ENCODE measurements at regions not wholly inside any gene's neighbourhood (a gene's known extent, or its start where the extent isn't known, plus 50 kb on each side); places are given as distances from the start of the nearest gene placed in this dataset.
"Not testable (repeated sequence)": the region's sequence is repeated elsewhere in the genome, so short reads cannot be mapped to it uniquely, and the experiment has no call there.

DNA sequence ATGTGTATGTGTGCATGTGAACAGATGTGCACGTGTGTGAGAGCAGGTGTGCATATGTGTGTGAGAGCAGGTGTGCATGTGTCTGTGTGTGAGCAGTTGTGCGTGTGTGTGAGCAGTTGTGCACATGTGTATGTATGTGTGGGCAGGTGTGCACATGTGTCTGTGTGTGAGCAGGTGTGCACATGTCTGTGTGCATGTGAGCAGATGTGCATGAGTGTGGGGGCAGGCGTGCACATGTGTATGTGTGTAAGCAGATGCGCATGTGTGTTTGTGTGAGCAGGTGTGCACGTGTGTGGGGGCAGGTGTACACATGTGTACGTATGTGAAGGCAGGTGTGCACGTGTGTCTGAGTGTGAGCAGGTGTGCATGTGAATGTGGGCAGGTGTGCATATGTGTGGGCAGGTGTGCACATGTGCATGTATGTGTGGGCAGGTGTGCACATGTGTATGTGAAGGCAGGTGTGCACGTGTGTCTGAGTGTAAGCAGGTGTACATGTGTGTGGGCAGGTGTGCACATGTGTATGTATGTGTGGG is 66.5 kb upstream of the LRPAP1 start:
- TF ChIP-seq SMC3 (conservative IDR thresholded peaks at IDR 0.05; ENCODE audit: poor library complexity) (no peak), POLR2AphosphoS5 (IDR thresholded peaks at IDR 0.05) (no peak), EZH2 (IDR thresholded peaks at IDR 0.05; ENCODE audit: borderline replicate concordance, insufficient read depth, low read length, poor library complexity, severe bottlenecking) (no peak)
- no peaks in the 10 kb centered on the region for H3F3A ChIP-seq (ENCODE audit: insufficient read depth, low read length, poor library complexity, severe bottlenecking)
- no peaks in the 10 kb centered on the region for H3K9me2 ChIP-seq (ENCODE audit: insufficient read depth, low read length)
- no peak overlapping the region for H3K9ac ChIP-seq (ENCODE audit: low read length)
- no peak overlapping the region for H2AFZ ChIP-seq (ENCODE audit: low read depth, low read length)
- H3K4me2 ChIP-seq (ENCODE audit: low read length), result no peak overlapping the region
- H3K4me3 ChIP-seq (ENCODE audit: low read length), result no peak overlapping the region
- no peaks in the 10 kb centered on the region for H3K27me3 ChIP-seq (ENCODE audit: insufficient read depth, low read depth, low read length)
- H3K36me3 ChIP-seq (ENCODE audit: insufficient read depth, low read length), result no peaks in the 10 kb centered on the region
- H4K20me1 ChIP-seq (ENCODE audit: insufficient read depth), result no peaks in the 10 kb centered on the region
- H3K27ac ChIP-seq (ENCODE audit: low read length), result no peak overlapping the region
- no peaks in the 10 kb centered on the region for H3K9me3 ChIP-seq (ENCODE audit: low read length)
- H3K79me2 ChIP-seq (replicated peaks; ENCODE audit: insufficient read depth, low read length), result no peaks in the 10 kb centered on the region

DNA sequence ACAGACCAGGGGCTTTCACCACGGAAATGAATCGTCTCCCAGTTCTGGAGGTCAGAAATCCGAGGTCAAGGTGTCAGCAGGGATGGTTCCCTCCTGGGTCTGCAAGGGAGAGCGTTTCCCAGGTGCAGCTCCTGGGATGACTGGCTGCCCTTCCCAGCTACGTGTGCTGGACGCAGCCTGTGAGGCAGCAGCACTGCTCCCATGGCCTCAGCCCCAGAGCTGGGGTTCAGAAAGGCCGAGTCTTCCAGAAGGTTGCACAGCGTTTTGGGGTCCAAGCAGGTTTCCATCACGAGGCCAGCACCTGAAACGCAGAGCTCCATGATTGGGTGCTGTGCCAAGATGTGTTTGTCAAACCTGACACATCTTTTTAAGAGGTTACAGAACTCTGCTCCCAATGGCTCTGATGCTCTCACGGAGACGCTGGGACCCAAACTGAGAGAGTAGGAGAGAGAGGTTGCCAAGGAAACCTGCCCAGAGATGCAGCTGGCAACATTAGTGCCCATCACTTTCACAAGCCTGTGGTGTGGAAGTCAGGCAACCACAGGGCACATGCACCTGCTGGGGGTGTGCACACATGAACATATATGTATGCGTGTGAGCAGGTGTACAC is 65.8 kb upstream of the LRPAP1 start:
- not testable (repeated sequence) for H3K9ac ChIP-seq (ENCODE audit: low read length); H3K4me2 ChIP-seq (ENCODE audit: low read length); H3K79me2 ChIP-seq (replicated peaks; ENCODE audit: insufficient read depth, low read length); H3K4me3 ChIP-seq (ENCODE audit: low read length); H3K27ac ChIP-seq (ENCODE audit: low read length); H3F3A ChIP-seq (ENCODE audit: insufficient read depth, low read length, poor library complexity, severe bottlenecking); H4K20me1 ChIP-seq (ENCODE audit: insufficient read depth); H3K9me3 ChIP-seq (ENCODE audit: low read length); H3K36me3 ChIP-seq (ENCODE audit: insufficient read depth, low read length); H2AFZ ChIP-seq (ENCODE audit: low read depth, low read length); H3K9me2 ChIP-seq (ENCODE audit: insufficient read depth, low read length); H3K27me3 ChIP-seq (ENCODE audit: insufficient read depth, low read depth, low read length)

DNA sequence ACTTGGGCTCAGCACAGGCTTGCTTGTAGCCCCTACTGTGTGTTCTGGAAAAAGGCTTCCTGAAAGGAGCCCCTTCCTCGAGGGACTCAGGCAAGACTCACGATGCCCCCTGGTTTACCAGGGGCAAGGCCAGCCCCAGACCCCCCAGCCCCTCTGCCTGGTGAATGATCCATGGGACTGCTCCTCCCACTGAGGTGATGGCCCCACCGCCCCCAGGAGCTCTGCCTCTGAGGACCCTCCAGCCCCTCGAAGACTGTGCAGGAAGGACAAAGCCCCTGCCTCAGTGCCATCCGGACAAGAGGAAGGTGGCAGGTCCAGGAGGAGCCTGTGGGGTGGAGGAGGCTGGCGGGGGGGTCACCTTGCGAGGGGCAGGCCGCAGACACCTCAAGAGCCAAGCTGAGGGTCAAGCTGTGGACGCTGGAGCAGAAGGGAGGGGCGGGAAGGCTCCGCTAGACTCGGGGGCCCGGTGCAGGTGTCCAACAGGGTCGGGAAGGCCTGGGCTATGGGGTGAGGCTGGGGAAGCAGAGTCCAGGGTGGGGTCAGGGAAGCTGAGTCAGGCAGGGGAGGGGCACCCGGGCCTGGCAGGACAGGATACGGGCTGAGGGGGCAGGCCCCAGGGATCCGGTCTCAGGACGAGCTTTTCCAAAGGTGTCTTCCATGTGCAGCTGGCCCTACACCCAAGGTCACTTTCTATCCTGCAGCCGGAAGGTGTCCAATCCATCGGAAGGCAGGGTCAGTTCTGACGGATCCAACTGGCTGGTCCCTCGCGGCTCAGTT is 64.9 kb upstream of the LRPAP1 start:
- not testable (repeated sequence) for H3K9me2 ChIP-seq (ENCODE audit: insufficient read depth, low read length); H3K4me3 ChIP-seq (ENCODE audit: low read length); H3K36me3 ChIP-seq (ENCODE audit: insufficient read depth, low read length); H3K9me3 ChIP-seq (ENCODE audit: low read length); H2AFZ ChIP-seq (ENCODE audit: low read depth, low read length); H3K79me2 ChIP-seq (replicated peaks; ENCODE audit: insufficient read depth, low read length); H4K20me1 ChIP-seq (ENCODE audit: insufficient read depth); H3K27ac ChIP-seq (ENCODE audit: low read length); H3F3A ChIP-seq (ENCODE audit: insufficient read depth, low read length, poor library complexity, severe bottlenecking); H3K27me3 ChIP-seq (ENCODE audit: insufficient read depth, low read depth, low read length); H3K9ac ChIP-seq (ENCODE audit: low read length); H3K4me2 ChIP-seq (ENCODE audit: low read length)

DNA sequence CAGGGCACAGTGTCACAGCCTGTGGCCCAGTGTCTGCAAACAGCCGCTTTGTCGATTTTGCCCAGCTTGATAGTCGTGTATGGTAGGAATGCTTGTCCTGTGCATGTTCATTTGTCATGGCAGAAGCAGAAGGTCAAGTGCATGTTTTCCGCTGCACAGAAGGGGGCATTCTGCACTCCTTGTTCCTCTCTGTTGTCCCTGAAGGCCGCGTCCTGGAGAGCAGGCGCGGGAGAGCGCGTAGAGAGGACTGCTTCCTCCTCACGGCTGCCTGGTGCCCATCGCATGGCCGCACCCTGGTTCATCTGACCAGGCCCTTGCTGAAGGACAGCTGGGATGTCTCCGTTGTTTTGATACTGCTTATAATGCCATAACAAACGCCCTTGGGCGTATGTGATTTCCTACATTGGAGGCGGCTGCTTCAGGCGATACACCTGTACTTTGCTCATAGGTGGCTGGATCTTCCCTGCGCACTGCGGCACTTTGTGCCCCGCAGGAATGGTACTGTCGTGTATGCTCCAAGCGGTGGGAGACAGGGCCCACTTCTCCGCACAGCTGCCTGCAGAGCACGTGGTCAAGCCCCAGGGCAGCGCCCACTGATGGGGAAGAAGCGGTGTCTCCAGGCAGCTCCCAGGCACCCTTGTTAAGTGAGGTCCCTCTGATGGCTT is 63.5 kb upstream of the LRPAP1 start:
- H3K9ac ChIP-seq (ENCODE audit: low read length); H3K27ac ChIP-seq (ENCODE audit: low read length); H2AFZ ChIP-seq (ENCODE audit: low read depth, low read length); H3K4me3 ChIP-seq (ENCODE audit: low read length); H3K36me3 ChIP-seq (ENCODE audit: insufficient read depth, low read length); H3K79me2 ChIP-seq (replicated peaks; ENCODE audit: insufficient read depth, low read length); H3K27me3 ChIP-seq (ENCODE audit: insufficient read depth, low read depth, low read length); H3K4me2 ChIP-seq (ENCODE audit: low read length); H3K9me2 ChIP-seq (ENCODE audit: insufficient read depth, low read length); H4K20me1 ChIP-seq (ENCODE audit: insufficient read depth); H3F3A ChIP-seq (ENCODE audit: insufficient read depth, low read length, poor library complexity, severe bottlenecking); H3K9me3 ChIP-seq (ENCODE audit: low read length): not testable (repeated sequence)

DNA sequence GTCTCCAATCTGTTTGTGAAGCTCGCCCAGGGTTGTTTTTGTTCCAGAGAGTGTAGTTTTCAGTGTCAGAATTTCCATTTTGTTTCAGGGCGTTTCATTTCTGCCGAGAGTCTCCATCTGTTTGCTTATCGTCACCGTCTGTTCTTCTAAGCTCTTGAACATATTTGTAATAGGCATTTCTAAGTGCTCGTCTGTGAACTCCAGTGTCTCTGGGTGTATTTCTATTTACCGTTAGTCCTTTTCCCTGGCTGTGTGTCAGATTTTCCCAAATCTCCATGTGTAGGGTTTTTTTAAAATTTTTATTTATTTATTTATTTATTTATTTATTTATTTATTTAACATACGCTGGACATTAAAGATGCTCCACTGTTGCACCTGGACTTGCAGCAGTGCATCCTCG is 62.5 kb upstream of the LRPAP1 start:
- not testable (repeated sequence) for H3K9me2 ChIP-seq (ENCODE audit: insufficient read depth, low read length); H2AFZ ChIP-seq (ENCODE audit: low read depth, low read length); H3K79me2 ChIP-seq (replicated peaks; ENCODE audit: insufficient read depth, low read length); H3K27me3 ChIP-seq (ENCODE audit: insufficient read depth, low read depth, low read length); H4K20me1 ChIP-seq (ENCODE audit: insufficient read depth); H3K36me3 ChIP-seq (ENCODE audit: insufficient read depth, low read length); H3K4me3 ChIP-seq (ENCODE audit: low read length); H3K9me3 ChIP-seq (ENCODE audit: low read length); H3K9ac ChIP-seq (ENCODE audit: low read length); H3F3A ChIP-seq (ENCODE audit: insufficient read depth, low read length, poor library complexity, severe bottlenecking); H3K27ac ChIP-seq (ENCODE audit: low read length); H3K4me2 ChIP-seq (ENCODE audit: low read length)

GRCh38 chr4:3589946-3590924 is 58.0 kb upstream of the LRPAP1 start:
- H2AFZ ChIP-seq (ENCODE audit: low read depth, low read length); H3K36me3 ChIP-seq (ENCODE audit: insufficient read depth, low read length); H3K79me2 ChIP-seq (replicated peaks; ENCODE audit: insufficient read depth, low read length); H3K27me3 ChIP-seq (ENCODE audit: insufficient read depth, low read depth, low read length); H3F3A ChIP-seq (ENCODE audit: insufficient read depth, low read length, poor library complexity, severe bottlenecking); H3K4me3 ChIP-seq (ENCODE audit: low read length); H3K4me2 ChIP-seq (ENCODE audit: low read length); H3K9ac ChIP-seq (ENCODE audit: low read length); H3K9me2 ChIP-seq (ENCODE audit: insufficient read depth, low read length); H3K9me3 ChIP-seq (ENCODE audit: low read length); H4K20me1 ChIP-seq (ENCODE audit: insufficient read depth); H3K27ac ChIP-seq (ENCODE audit: low read length): not testable (repeated sequence)

Measured in neural cell (in vitro differentiated cells).